ENCODE measurements at regions not wholly inside any gene's neighbourhood (a gene's known extent, or its start where the extent isn't known, plus 50 kb on each side); places are given as distances from the start of the nearest gene placed in this dataset.
"Not testable (repeated sequence)": the region's sequence is repeated elsewhere in the genome, so short reads cannot be mapped to it uniquely, and the experiment has no call there.

- DNase-seq, result no peak
Observed at GRCh38 chr5:83889971-83890745, 169.5 kb upstream of the HAPLN1 start.

- peak; percentile 51 for DNase-seq
Observed at GRCh38 chr5:83877911-83878706, 157.5 kb upstream of the HAPLN1 start.

GRCh38 chr5:83871533-83872395 lies 151.1 kb upstream of the HAPLN1 start:
- DNase-seq, result no peak

GRCh38 chr5:83866181-83866580 lies 145.5 kb upstream of the HAPLN1 start:
- no peak for DNase-seq

- peak; percentile 13 for DNase-seq
Observed at GRCh38 chr5:83865579-83865978, 144.9 kb upstream of the HAPLN1 start.

- no peak for DNase-seq
Observed at GRCh38 chr5:83864652-83865051, 144.0 kb upstream of the HAPLN1 start.

GRCh38 chr5:83857341-83857740 lies 136.7 kb upstream of the HAPLN1 start:
- DNase-seq, result no peak

- no peak for DNase-seq
Observed at GRCh38 chr5:83856881-83857280, 136.2 kb upstream of the HAPLN1 start.

GRCh38 chr5:83850412-83850811 lies 129.8 kb upstream of the HAPLN1 start:
- DNase-seq, result not testable (repeated sequence)

GRCh38 chr5:83848941-83849340 lies 128.3 kb upstream of the HAPLN1 start:
- no peak for DNase-seq

- DNase-seq, result no peak
Observed at GRCh38 chr5:83846624-83847350, 126.1 kb upstream of the HAPLN1 start.

- DNase-seq, result peak; percentile 80
Observed at GRCh38 chr5:83844449-83845068, 123.9 kb upstream of the HAPLN1 start.

- DNase-seq, result no peak
Observed at GRCh38 chr5:83839788-83840187, 119.1 kb upstream of the HAPLN1 start.

GRCh38 chr5:83839256-83839655 lies 118.6 kb upstream of the HAPLN1 start:
- DNase-seq, result no peak

GRCh38 chr5:83837265-83837907 lies 116.7 kb upstream of the HAPLN1 start:
- DNase-seq, result peak; percentile 15

- DNase-seq, result no peak
Observed at GRCh38 chr5:83834306-83834705, 113.7 kb upstream of the HAPLN1 start.

- DNase-seq, result no peak
Observed at GRCh38 chr5:83831834-83832233, 111.2 kb upstream of the HAPLN1 start.

GRCh38 chr5:83827111-83827557 lies 106.5 kb upstream of the HAPLN1 start:
- no peak for DNase-seq

- no peak for DNase-seq
Observed at GRCh38 chr5:83817591-83817990, 96.9 kb upstream of the HAPLN1 start.

- no peak for DNase-seq
Observed at GRCh38 chr5:83815661-83816060, 95.0 kb upstream of the HAPLN1 start.

GRCh38 chr5:83810511-83810910 lies 89.9 kb upstream of the HAPLN1 start:
- DNase-seq, result no peak

All from fibroblast of skin of back (primary cell).